GM12891 (cell line): ENCODE measurements at regions not wholly inside any gene's neighbourhood (a gene's known extent, or its start where the extent isn't known, plus 50 kb on each side); places are given as distances from the start of the nearest gene placed in this dataset.

Source experiments
- DNase-seq: peaks from one replicate; pipeline ENCODE4 v3.0.0; 2011; ENCODE audit warnings: low spot score; ENCODE audit not compliant: insufficient read length
- FAIRE-seq: peaks from 2 replicates; lab custom pipeline; 2011; peaks lifted over from hg19 to GRCh38; lab: Jason Lieb, UNC
- PAX5 ChIP-seq: IDR thresholded peaks from 2 replicates; pipeline ENCODE4 v1.6.1; 2011; ENCODE audit warnings: low read length, moderate library complexity, mild to moderate bottlenecking; ENCODE audit not compliant: insufficient read depth, severe bottlenecking
- POLR2A ChIP-seq: IDR thresholded peaks from 2 replicates; pipeline ENCODE4 v1.6.1; 2011; ENCODE audit warnings: low read depth, low read length, control low read depth
- POLR2AphosphoS5 ChIP-seq: IDR thresholded peaks from 2 replicates; pipeline ENCODE4 v1.6.1; 2011; ENCODE audit warnings: low read depth, low read length, control low read depth
- POU2F2 ChIP-seq: IDR thresholded peaks from 2 replicates; pipeline ENCODE4 v1.6.1; 2011; ENCODE audit warnings: low read depth, mild to moderate bottlenecking, control low read depth, low read length, moderate library complexity
- SPI1 ChIP-seq: IDR thresholded peaks from 2 replicates; pipeline ENCODE4 v1.6.1; 2011; ENCODE audit warnings: low read depth, low read length, control low read depth
- TAF1 ChIP-seq: IDR thresholded peaks from 2 replicates; pipeline ENCODE4 v1.6.1; 2011; ENCODE audit warnings: low read depth, low read length, control low read depth

DNA sequence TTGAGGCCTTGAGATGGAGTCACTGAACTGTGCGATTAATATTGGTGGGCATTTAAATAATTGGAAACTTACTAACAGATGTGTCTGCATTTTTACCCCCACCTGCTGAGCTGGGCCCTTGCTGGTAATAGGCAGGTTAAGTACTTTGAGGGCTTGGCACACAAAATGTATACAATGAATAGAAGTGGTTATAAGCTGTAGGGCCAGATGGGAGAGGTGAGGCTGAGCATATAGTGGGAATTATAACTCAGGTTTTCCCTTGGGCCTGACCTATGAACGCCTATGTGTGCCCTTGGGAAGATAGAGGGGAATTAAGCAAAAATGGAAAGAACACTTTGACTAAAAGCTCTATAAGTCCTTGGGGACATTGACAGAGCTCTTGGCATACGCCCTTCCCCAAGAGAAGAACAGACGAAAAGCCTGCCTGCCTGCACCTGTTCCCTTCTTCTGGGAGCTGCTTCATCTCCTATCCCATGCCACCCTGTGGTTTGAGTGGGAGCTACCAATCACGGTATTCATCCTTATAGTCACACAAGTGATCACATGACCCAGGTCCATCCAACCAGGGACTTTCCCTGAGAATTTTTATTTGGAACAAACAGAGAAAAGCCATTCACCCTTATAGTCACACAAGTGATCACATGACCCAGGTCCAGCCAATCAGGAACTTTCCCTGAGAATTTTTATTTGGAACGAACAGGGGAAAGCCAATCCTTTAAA lies 260.7 kb upstream of the CSF3R start:
- no peak for DNase-seq
- no peak for FAIRE-seq
- no peak for TF ChIP-seq PAX5
- TF ChIP-seq POU2F2: no peak

GRCh38 chr1:36741066-36741465 lies 258.4 kb upstream of the CSF3R start:
- no peak for DNase-seq
- no peak for TF ChIP-seq POLR2AphosphoS5
- TF ChIP-seq PAX5: no peak
- no peak for TF ChIP-seq TAF1
- TF ChIP-seq SPI1: no peak
- TF ChIP-seq POLR2A: no peak
- no peak for TF ChIP-seq POU2F2
- FAIRE-seq: no peak

- no peak for FAIRE-seq
- DNase-seq: no peak
- TF ChIP-seq POLR2AphosphoS5 (no peak), PAX5 (no peak), POU2F2 (no peak), TAF1 (no peak), POLR2A (no peak), SPI1 (no peak)
These were observed 257.7 kb upstream of the CSF3R start for GRCh38 chr1:36740446-36740845.

GRCh38 chr1:36739703-36740289 lies 257.1 kb upstream of the CSF3R start:
- DNase-seq: no peak
- TF ChIP-seq PAX5 (no peak), POU2F2 (no peak), POLR2AphosphoS5 (no peak), TAF1 (no peak), POLR2A (no peak), SPI1 (no peak)
- no peak for FAIRE-seq

DNA sequence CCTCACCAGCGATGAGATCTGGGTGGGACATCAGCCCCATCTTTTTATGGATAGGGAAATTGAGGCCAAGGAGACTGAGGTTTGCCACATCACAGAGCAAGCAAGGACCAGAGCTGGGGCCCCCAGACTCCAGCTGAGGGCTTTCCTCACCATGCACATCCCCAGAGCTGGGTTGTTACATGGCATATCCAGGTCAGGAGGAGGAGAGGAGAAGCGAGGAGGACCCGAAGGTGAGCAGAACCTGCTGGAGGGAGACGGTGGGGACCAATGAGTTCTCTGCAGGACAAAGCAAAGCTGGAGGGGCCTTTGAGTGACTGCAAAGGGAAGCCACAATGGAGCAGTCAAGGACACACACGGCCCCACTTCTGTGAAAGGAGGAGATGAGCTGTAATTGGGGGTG lies 255.5 kb upstream of the CSF3R start:
- FAIRE-seq (no peak), DNase-seq (no peak)
- no peak for TF ChIP-seq POLR2AphosphoS5

GRCh38 chr1:36737767-36738166 lies 255.1 kb upstream of the CSF3R start:
- TF ChIP-seq TAF1 (no peak), POLR2AphosphoS5 (no peak), POU2F2 (no peak), SPI1 (no peak), POLR2A (no peak), PAX5 (no peak)
- FAIRE-seq (no peak), DNase-seq (no peak)

- DNase-seq: no peak
- FAIRE-seq: no peak
These were observed 254.4 kb upstream of the CSF3R start for GRCh38 chr1:36737038-36737555.

GRCh38 chr1:36735939-36736730 lies 253.4 kb upstream of the CSF3R start:
- TF ChIP-seq SPI1 (no peak), TAF1 (no peak), POLR2AphosphoS5 (no peak), PAX5 (no peak), POLR2A (no peak), POU2F2 (no peak)
- no peak for FAIRE-seq
- no peak for DNase-seq

More at GRCh38 chr1:36737038-36737555, 254.4 kb upstream of the CSF3R start:
- no peak for TF ChIP-seq POU2F2
- no peak for TF ChIP-seq TAF1
- TF ChIP-seq POLR2A: no peak
- TF ChIP-seq POLR2AphosphoS5: no peak
- no peak for TF ChIP-seq PAX5
- no peak for TF ChIP-seq SPI1

DNA sequence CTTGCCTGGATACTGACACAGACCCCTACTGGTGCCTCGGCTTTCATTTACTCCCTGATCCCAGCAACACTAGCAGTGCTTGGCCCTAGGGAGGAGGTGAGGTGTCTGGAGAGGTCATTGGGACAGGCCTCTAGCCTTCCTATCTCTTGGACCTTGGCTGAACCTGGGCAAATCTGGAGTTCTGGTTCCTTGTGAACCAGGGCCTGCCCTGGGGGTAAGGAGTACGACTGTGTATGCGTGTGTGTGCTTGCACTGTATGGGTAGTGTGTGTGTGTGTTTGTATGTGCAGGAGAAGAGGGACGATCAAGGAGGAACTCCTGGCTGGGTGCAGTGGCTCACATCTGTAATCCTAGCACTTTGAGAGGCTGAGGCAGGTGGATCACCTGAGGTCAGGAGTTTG lies 252.7 kb upstream of the CSF3R start:
- DNase-seq (no peak), FAIRE-seq (no peak)
- TF ChIP-seq POLR2A: no peak
- no peak for TF ChIP-seq POLR2AphosphoS5
- TF ChIP-seq POU2F2: no peak
- no peak for TF ChIP-seq SPI1
- no peak for TF ChIP-seq PAX5
- no peak for TF ChIP-seq TAF1

- FAIRE-seq (no peak), DNase-seq (no peak)
- TF ChIP-seq POLR2AphosphoS5 (no peak), SPI1 (no peak), TAF1 (no peak), PAX5 (no peak), POLR2A (no peak), POU2F2 (no peak)
These were observed 251.6 kb upstream of the CSF3R start for GRCh38 chr1:36734356-36734755.
